ENCODE measurements at regions not wholly inside any gene's neighbourhood (a gene's known extent, or its start where the extent isn't known, plus 50 kb on each side); places are given as distances from the start of the nearest gene placed in this dataset.

- TF ChIP-seq EZH2 (IDR thresholded peaks at IDR 0.05) (no peak), POLR2AphosphoS5 (IDR thresholded peaks at IDR 0.05; ENCODE audit: borderline replicate concordance, low read depth, low read length) (no peak), FOXP2 (optimal IDR thresholded peaks at IDR 0.05; ENCODE audit: control extremely low read depth, extremely low read length, insufficient read depth) (no peak)
Measured at GRCh38 chr15:47839233-47839825, 122.0 kb downstream of the SEMA6D start.
